NCI-H2081 (cell line): ENCODE measurements at regions not wholly inside any gene's neighbourhood (a gene's known extent, or its start where the extent isn't known, plus 50 kb on each side); places are given as distances from the start of the nearest gene placed in this dataset.

Source experiments
- DNase-seq, 2 experiments: peaks; one replicate each; lab custom pipeline; 2025; lab: John Stamatoyannopoulos, UW

GRCh38 chr1:163013826-163014600, 55.1 kb upstream of the RGS4 start:
- no peak for DNase-seq

GRCh38 chr1:163006051-163006834, 62.9 kb upstream of the RGS4 start:
- DNase-seq, result no peak

GRCh38 chr1:162997499-162998285, 71.5 kb upstream of the RGS4 start:
- DNase-seq, result no peak

GRCh38 chr1:162996261-162996660, 72.9 kb upstream of the RGS4 start:
- DNase-seq, result no peak

GRCh38 chr1:162994921-162995320, 74.2 kb upstream of the RGS4 start:
- no peak for DNase-seq

- no peak for DNase-seq
Measured at GRCh38 chr1:162993846-162994245, 75.3 kb upstream of the RGS4 start.

- DNase-seq, result no peak
Measured at GRCh38 chr1:162992945-162993344, 76.2 kb upstream of the RGS4 start.

GRCh38 chr1:162991444-162991843, 77.7 kb upstream of the RGS4 start:
- no peak for DNase-seq

- DNase-seq, result no peak
Measured at GRCh38 chr1:162990665-162991064, 78.5 kb upstream of the RGS4 start.

GRCh38 chr1:162988869-162989268, 80.3 kb upstream of the RGS4 start:
- peak in 1 of 2 experiments; percentile 13 for DNase-seq

GRCh38 chr1:162987866-162988265, 81.3 kb upstream of the RGS4 start:
- DNase-seq, result no peak

GRCh38 chr1:162985816-162986435, 83.2 kb upstream of the RGS4 start:
- no peak for DNase-seq

- DNase-seq, result no peak
Measured at GRCh38 chr1:162984699-162985098, 84.5 kb upstream of the RGS4 start.

GRCh38 chr1:162983671-162984425, 85.3 kb upstream of the RGS4 start:
- DNase-seq, result no peak

GRCh38 chr1:162982364-162982763, 86.8 kb upstream of the RGS4 start:
- no peak for DNase-seq

GRCh38 chr1:162977944-162978568, 91.1 kb upstream of the RGS4 start:
- DNase-seq, result no peak

- DNase-seq, result peak; percentile 27 to 78
Measured at GRCh38 chr1:162976628-162977027, 92.5 kb upstream of the RGS4 start.

- no peak for DNase-seq
Measured at GRCh38 chr1:162974810-162975209, 94.4 kb upstream of the RGS4 start.

GRCh38 chr1:162973381-162973795, 95.8 kb upstream of the RGS4 start:
- DNase-seq, result no peak

GRCh38 chr1:162972773-162973172, 96.4 kb upstream of the RGS4 start:
- no peak for DNase-seq

- DNase-seq, result no peak
Measured at GRCh38 chr1:162970021-162970420, 99.1 kb upstream of the RGS4 start.
